H9 (cell line): ENCODE measurements at regions not wholly inside any gene's neighbourhood (a gene's known extent, or its start where the extent isn't known, plus 50 kb on each side); places are given as distances from the start of the nearest gene placed in this dataset.

Source experiments
- DNase-seq: peaks from one replicate; pipeline ENCODE4 v3.0.0-alpha.2; 2017
- H2AFZ ChIP-seq: one replicate; pipeline ENCODE4 v1.6.1; 2013; ENCODE audit warnings: mild to moderate bottlenecking, low read length, control low read depth, moderate library complexity
- H2AK5ac ChIP-seq: 2 replicates; pipeline ENCODE4 v1.6.1; 2013; ENCODE audit warnings: low read length, control low read depth, mixed read lengths; ENCODE audit not compliant: insufficient read length
- H2BK120ac ChIP-seq: one replicate; pipeline ENCODE4 v1.6.1; 2013; ENCODE audit warnings: low read depth, mild to moderate bottlenecking, low read length, control low read depth, inconsistent platforms; ENCODE audit not compliant: poor library complexity, severe bottlenecking
- H2BK12ac ChIP-seq: 2 replicates; pipeline ENCODE4 v1.6.1; 2013; ENCODE audit warnings: low read length, control low read depth, mixed read lengths, low read depth; ENCODE audit not compliant: insufficient read length
- H2BK15ac ChIP-seq: 2 replicates; pipeline ENCODE4 v1.6.1; 2013; ENCODE audit warnings: low read depth, low read length, control low read depth
- H2BK20ac ChIP-seq: one replicate; pipeline ENCODE4 v1.6.1; 2013; ENCODE audit warnings: low read depth, mild to moderate bottlenecking, low read length, control low read depth, inconsistent platforms; ENCODE audit not compliant: poor library complexity, severe bottlenecking
- H2BK5ac ChIP-seq: 2 replicates; pipeline ENCODE4 v1.6.1; 2013; ENCODE audit warnings: low read length, control low read depth, mixed read lengths; ENCODE audit not compliant: insufficient read length
- H3K14ac ChIP-seq: 2 replicates; pipeline ENCODE4 v1.6.1; 2013; ENCODE audit warnings: low read length, control low read depth; ENCODE audit not compliant: insufficient read depth
- H3K18ac ChIP-seq: 2 replicates; pipeline ENCODE4 v1.6.1; 2013; ENCODE audit warnings: low read depth, mild to moderate bottlenecking, mixed read lengths, low read length, control low read depth; ENCODE audit not compliant: insufficient read length
- H3K23ac ChIP-seq: 2 replicates; pipeline ENCODE4 v1.6.1; 2013; ENCODE audit warnings: low read length, control low read depth, mixed read lengths, low read depth; ENCODE audit not compliant: insufficient read length
- H3K23me2 ChIP-seq: 2 replicates; pipeline ENCODE4 v1.6.1; 2013; ENCODE audit warnings: low read depth, mild to moderate bottlenecking, mixed read lengths, low read length, control low read depth; ENCODE audit not compliant: insufficient read length, poor library complexity, severe bottlenecking
- H3K27ac ChIP-seq: 2 replicates; pipeline ENCODE4 v1.5.1; 2013; ENCODE audit warnings: low read length, control low read depth, mixed read lengths, low read depth; ENCODE audit not compliant: insufficient read length
- H3K27me3 ChIP-seq: 2 replicates; pipeline ENCODE4 v1.6.1; 2013; ENCODE audit warnings: low read length, control low read depth, inconsistent platforms; ENCODE audit not compliant: insufficient read depth
- H3K4ac ChIP-seq: 2 replicates; pipeline ENCODE4 v1.6.1; 2013; ENCODE audit warnings: low read depth, mild to moderate bottlenecking, control low read depth, inconsistent platforms, low read length, moderate library complexity
- H3K4me1 ChIP-seq: 2 replicates; pipeline ENCODE4 v1.6.1; 2013; ENCODE audit warnings: low read length, control low read depth, inconsistent platforms; ENCODE audit not compliant: insufficient read depth
- H3K4me2 ChIP-seq: 2 replicates; pipeline ENCODE4 v1.6.1; 2013; ENCODE audit warnings: low read length, control low read depth, mixed read lengths; ENCODE audit not compliant: insufficient read length, insufficient read depth
- H3K56ac ChIP-seq: 2 replicates; pipeline ENCODE4 v1.6.1; 2013; ENCODE audit warnings: low read depth, mild to moderate bottlenecking, mixed read lengths, low read length, control low read depth; ENCODE audit not compliant: insufficient read length
- H3K79me1 ChIP-seq: 2 replicates; pipeline ENCODE4 v1.6.1; 2013; ENCODE audit warnings: low read depth, mild to moderate bottlenecking, moderate library complexity, low read length, control low read depth, inconsistent platforms; ENCODE audit not compliant: insufficient read depth, poor library complexity, severe bottlenecking
- H3K79me2 ChIP-seq: 2 replicates; pipeline ENCODE4 v1.6.1; 2013; ENCODE audit warnings: low read length, control low read depth, inconsistent platforms; ENCODE audit not compliant: insufficient read depth
- H3K9ac ChIP-seq: 2 replicates; pipeline ENCODE4 v1.6.1; 2013; ENCODE audit warnings: low read length, control low read depth, mixed read lengths; ENCODE audit not compliant: insufficient read length; ENCODE audit errors: extremely low read depth
- H3K9me3 ChIP-seq: one replicate; pipeline ENCODE4 v1.6.1; 2013; ENCODE audit warnings: low read depth, low read length, inconsistent platforms; ENCODE audit not compliant: control insufficient read depth
- H3T11ph ChIP-seq: one replicate; pipeline ENCODE4 v1.6.1; 2013; ENCODE audit warnings: mild to moderate bottlenecking, low read length, control low read depth, inconsistent platforms
- H4K20me1 ChIP-seq: one replicate; pipeline ENCODE4 v1.6.1; 2013; ENCODE audit not compliant: control insufficient read depth, insufficient read length, insufficient read depth
- H4K5ac ChIP-seq: 2 replicates; pipeline ENCODE4 v1.6.1; 2013; ENCODE audit warnings: low read depth, mild to moderate bottlenecking, mixed read lengths, low read length, control low read depth; ENCODE audit not compliant: insufficient read length
- H4K8ac ChIP-seq: replicated peaks from 2 replicates; pipeline ENCODE4 v1.6.1; 2013; ENCODE audit warnings: low read length, control low read depth, mixed read lengths, low read depth; ENCODE audit not compliant: insufficient read length
- H4K91ac ChIP-seq: 2 replicates; pipeline ENCODE4 v1.6.1; 2013; ENCODE audit warnings: low read depth, mild to moderate bottlenecking, moderate library complexity, mixed read lengths, low read length, control low read depth; ENCODE audit not compliant: insufficient read length
- H3K27ac Mint-ChIP-seq, 3 experiments: 2 replicates in 2 of 3; 3 replicates in 1 of 3; pipeline ENCODE4 v1.8.0; 2020 to 2021; ENCODE audit warnings: mixed read lengths in 3 of 3, mild to moderate bottlenecking in 1 of 3, moderate library complexity in 1 of 3
- H3K27me3 Mint-ChIP-seq: 2 replicates; pipeline ENCODE4 v1.8.0; 2021; ENCODE audit warnings: low read depth, mild to moderate bottlenecking, moderate library complexity, mixed read lengths
- H3K36me3 Mint-ChIP-seq, 3 experiments: 2 replicates in 2 of 3; 3 replicates in 1 of 3; pipeline ENCODE4 v1.8.0; 2020 to 2021; ENCODE audit warnings: low read depth in 3 of 3, mixed read lengths in 3 of 3; ENCODE audit not compliant: insufficient read depth in 1 of 3
- H3K4me1 Mint-ChIP-seq, 2 experiments: 2 replicates each; pipeline ENCODE4 v1.8.0; 2020; ENCODE audit warnings: mixed read lengths in 2 of 2
- H3K4me3 Mint-ChIP-seq, 2 experiments: 2 replicates in 1 of 2; 3 replicates in 1 of 2; pipeline ENCODE4 v1.8.0; 2020 to 2021; ENCODE audit warnings: mild to moderate bottlenecking in 2 of 2, mixed read lengths in 2 of 2, moderate library complexity in 1 of 2
- H3K9me3 Mint-ChIP-seq, 2 experiments: 2 replicates in 1 of 2; 3 replicates in 1 of 2; pipeline ENCODE4 v1.8.0; 2020; ENCODE audit warnings: mild to moderate bottlenecking in 2 of 2, mixed read lengths in 2 of 2, moderate library complexity in 1 of 2
- CTCF ChIP-seq: fragments of 200-600 bp; sonication (generic); conservative IDR thresholded peaks from 3 replicates; pipeline ENCODE4 v1.8.0; 2021; ENCODE audit warnings: antibody characterized with exemption, mild to moderate bottlenecking
- WGBS: extraction: QIAGEN DNeasy Blood & Tissue Kit; methylation state at CpG from one replicate; pipeline ENCODE4 v1.1.7; 2013; ENCODE audit warnings: missing lambda C conversion rate, low lambda C conversion rate, mixed read lengths; ENCODE audit not compliant: insufficient read length; ENCODE audit errors: extremely low coverage; 5-methylcytosine and 5-hydroxymethylcytosine counted together

GRCh38 chr20:11671015-11671511, 246.6 kb upstream of the BTBD3 start:
- H2BK5ac ChIP-seq: no peak overlapping the region
- no peak overlapping the region for H2BK120ac ChIP-seq
- no CpG with 5 or more reads among the region's 1 CpG for WGBS
- Mint-ChIP-seq H3K4me3 (no peak overlapping the region), H3K27ac (no peak overlapping the region), H3K27me3 (0 out of 2 replicates have a peak, but pooled peaks cover 4% of the 10 kb centered on the region), H3K9me3 (no peaks in the 10 kb centered on the region), H3K36me3 (no peaks in the 10 kb centered on the region), H3K4me1 (no peaks in the 10 kb centered on the region)
- H2BK12ac ChIP-seq: no peak overlapping the region
- no peak overlapping the region for H3K23ac ChIP-seq
- DNase-seq: no peak
- H3K4ac ChIP-seq: no peak overlapping the region
- H3K4me2 ChIP-seq: no peak overlapping the region
- no peaks in the 10 kb centered on the region for H3K79me2 ChIP-seq
- H3K56ac ChIP-seq: no peak overlapping the region
- no peak overlapping the region for H4K5ac ChIP-seq
- H3K27me3 ChIP-seq: no peaks in the 10 kb centered on the region
- H2AFZ ChIP-seq: no peak overlapping the region
- H3T11ph ChIP-seq: no peak overlapping the region
- H3K14ac ChIP-seq: no peak overlapping the region
- H4K91ac ChIP-seq: no peak overlapping the region
- no peak overlapping the region for H2BK20ac ChIP-seq
- no peak overlapping the region for H3K9ac ChIP-seq
- H4K20me1 ChIP-seq: no peaks in the 10 kb centered on the region
- no peak overlapping the region for H3K18ac ChIP-seq
- H3K27ac ChIP-seq: no peak overlapping the region
- H2AK5ac ChIP-seq: no peak overlapping the region
- no peaks in the 10 kb centered on the region for H3K9me3 ChIP-seq
- no peak overlapping the region for H4K8ac ChIP-seq
- no peaks in the 10 kb centered on the region for H3K79me1 ChIP-seq
- H2BK15ac ChIP-seq: no peak overlapping the region
- no peak for TF ChIP-seq CTCF
- H3K23me2 ChIP-seq: no peaks in the 10 kb centered on the region
- no peaks in the 10 kb centered on the region for H3K4me1 ChIP-seq
